Neuronal stem cell (in vitro differentiated cells): ENCODE measurements at regions not wholly inside any gene's neighbourhood (a gene's known extent, or its start where the extent isn't known, plus 50 kb on each side); places are given as distances from the start of the nearest gene placed in this dataset.
A peak's percentile ranks its signal among the peaks of the same experiment; 100 is the strongest.

Experiments used
- DNase-seq: peaks from one replicate; pipeline ENCODE4 v3.0.0-alpha.2; 2013; ENCODE audit warnings: low spot score
- H2AFZ ChIP-seq: one replicate; pipeline ENCODE4 v1.6.1; 2013; ENCODE audit warnings: mild to moderate bottlenecking, low read length, inconsistent platforms
- H2AK5ac ChIP-seq: 2 replicates; pipeline ENCODE4 v1.6.1; 2013; ENCODE audit warnings: low read depth, mild to moderate bottlenecking, inconsistent platforms, low read length, moderate library complexity, mixed read lengths
- H2BK120ac ChIP-seq: 2 replicates; pipeline ENCODE4 v1.6.1; 2013; ENCODE audit warnings: low read depth, mild to moderate bottlenecking, inconsistent platforms, low read length, moderate library complexity, mixed read lengths
- H2BK12ac ChIP-seq: one replicate; pipeline ENCODE4 v1.6.1; 2013; ENCODE audit warnings: low read length, inconsistent platforms
- H2BK15ac ChIP-seq: 2 replicates; pipeline ENCODE4 v1.6.1; 2013; ENCODE audit warnings: mild to moderate bottlenecking, low read length, inconsistent platforms, mixed read lengths
- H2BK5ac ChIP-seq: one replicate; pipeline ENCODE4 v1.6.1; 2013; ENCODE audit warnings: inconsistent platforms, mild to moderate bottlenecking, low read length, moderate library complexity
- H3K14ac ChIP-seq: one replicate; pipeline ENCODE4 v1.6.1; 2013; ENCODE audit warnings: low read length, inconsistent platforms
- H3K18ac ChIP-seq: 2 replicates; pipeline ENCODE4 v1.6.1; 2013; ENCODE audit warnings: low read length, inconsistent platforms
- H3K23ac ChIP-seq: 2 replicates; pipeline ENCODE4 v1.6.1; 2013; ENCODE audit warnings: low read depth, mild to moderate bottlenecking, mixed read lengths, low read length, inconsistent platforms; ENCODE audit not compliant: poor library complexity
- H3K27ac ChIP-seq: replicated peaks from 3 replicates; pipeline ENCODE4 v1.5.1; 2013; ENCODE audit warnings: low read length, inconsistent platforms
- H3K27me3 ChIP-seq, 3 experiments: 2 replicates each; pipeline ENCODE4 v1.6.1; 2013; ENCODE audit warnings: low read length in 3 of 3, mild to moderate bottlenecking in 2 of 3, inconsistent platforms in 1 of 3, low read depth in 1 of 3, mixed read lengths in 1 of 3, moderate library complexity in 1 of 3; ENCODE audit not compliant: control insufficient read depth in 3 of 3, insufficient read depth in 3 of 3
- H3K36me3 ChIP-seq, 2 donors: replicated peaks in 1 of 2; 2 replicates each; pipeline ENCODE4 v1.6.1; 2013; ENCODE audit warnings: low read length in 2 of 2; ENCODE audit not compliant: control insufficient read depth in 2 of 2, insufficient read depth in 2 of 2
- H3K4ac ChIP-seq: 2 replicates; pipeline ENCODE4 v1.6.1; 2013; ENCODE audit warnings: inconsistent platforms, mild to moderate bottlenecking, low read length, moderate library complexity
- H3K4me1 ChIP-seq, 2 donors: 1 replicate in 1 of 2; 2 replicates in 1 of 2; pipeline ENCODE4 v1.6.1; 2013; ENCODE audit warnings: low read length in 2 of 2, low read depth in 1 of 2; ENCODE audit not compliant: control insufficient read depth in 2 of 2, insufficient read depth in 1 of 2
- H3K4me2 ChIP-seq: one replicate; pipeline ENCODE4 v1.6.1; 2013; ENCODE audit warnings: mild to moderate bottlenecking, low read length, inconsistent platforms; ENCODE audit not compliant: insufficient read depth, poor library complexity, severe bottlenecking
- H3K4me3 ChIP-seq, 2 donors: 2 replicates each; pipeline ENCODE4 v1.5.1; 2013; ENCODE audit warnings: low read length in 2 of 2, mild to moderate bottlenecking in 2 of 2, inconsistent platforms in 1 of 2, moderate library complexity in 1 of 2
- H3K79me1 ChIP-seq: one replicate; pipeline ENCODE4 v1.6.1; 2013; ENCODE audit warnings: low read depth, mild to moderate bottlenecking, inconsistent platforms, low read length, moderate library complexity
- H3K9ac ChIP-seq: one replicate; pipeline ENCODE4 v1.6.1; 2013; ENCODE audit warnings: mild to moderate bottlenecking, low read depth, low read length, inconsistent platforms; ENCODE audit not compliant: poor library complexity
- H3K9me3 ChIP-seq, 2 donors: replicated peaks in 1 of 2; 2 replicates each; pipeline versions ENCODE3 to v1.6.1; 2013; ENCODE audit warnings: low read length in 2 of 2, mild to moderate bottlenecking in 2 of 2, inconsistent platforms in 1 of 2, low read depth in 1 of 2, mixed read lengths in 1 of 2, moderate library complexity in 1 of 2; ENCODE audit not compliant: control insufficient read depth in 2 of 2, insufficient read depth in 1 of 2
- H4K8ac ChIP-seq: one replicate; pipeline ENCODE4 v1.6.1; 2013; ENCODE audit warnings: low read depth, mild to moderate bottlenecking, inconsistent platforms, low read length, moderate library complexity
- H4K91ac ChIP-seq: one replicate; pipeline ENCODE4 v1.6.1; 2013; ENCODE audit warnings: low read length, low read depth, mild to moderate bottlenecking, inconsistent platforms; ENCODE audit not compliant: poor library complexity
- WGBS, 2 donors: extraction: QIAGEN DNeasy Blood & Tissue Kit; methylation state at CpG; one replicate each; pipeline ENCODE4 v1.1.7; 2013; ENCODE audit warnings: missing lambda C conversion rate in 2 of 2, mixed read lengths in 1 of 2; ENCODE audit not compliant: insufficient read length in 2 of 2, insufficient replicate concordance in 1 of 2; ENCODE audit errors: extremely low coverage in 2 of 2; 5-methylcytosine and 5-hydroxymethylcytosine counted together

- Histone ChIP-seq H4K91ac (peak overlapping the region; percentile 23), H3K14ac (no peak overlapping the region), H2BK12ac (no peak overlapping the region), H3K23ac (no peak overlapping the region), H2AFZ (no peak overlapping the region), H3K36me3 (no peaks in the 10 kb centered on the region), H3K27me3 (no peaks in the 10 kb centered on the region), H3K9me3 (peaks cover 0 to 6% of the 10 kb centered on the region in 2 donors), H2BK5ac (no peak overlapping the region), H3K4me1 (peaks cover 1 to 11% of the 10 kb centered on the region in 2 donors), H3K4ac (no peak overlapping the region), H2BK15ac (no peak overlapping the region), H3K4me3 (no peak overlapping the region), H2BK120ac (no peak overlapping the region), H3K27ac (no peak overlapping the region), H3K18ac (no peak overlapping the region), H4K8ac (no peak overlapping the region), H3K9ac (no peak overlapping the region), H3K79me1 (no peaks in the 10 kb centered on the region), H2AK5ac (no peak overlapping the region), H3K4me2 (no peak overlapping the region)
- DNase-seq, result no peak
- no CpG with 5 or more reads among the region's 5 CpGs for WGBS, 2 donors
These were observed 522.3 kb downstream of the EIPR1 start for GRCh38 chr2:2855297-2855696.

GRCh38 chr2:2853346-2853745 lies 522.3 kb upstream of the MYT1L start:
- Histone ChIP-seq H4K91ac (no peak overlapping the region), H3K27me3 (no peaks in the 10 kb centered on the region), H3K18ac (no peak overlapping the region), H3K14ac (no peak overlapping the region), H3K23ac (no peak overlapping the region), H3K4me2 (no peak overlapping the region), H2BK120ac (no peak overlapping the region), H2BK5ac (no peak overlapping the region), H2BK15ac (no peak overlapping the region), H3K9me3 (no peaks in the 10 kb centered on the region), H3K79me1 (no peaks in the 10 kb centered on the region), H3K36me3 (no peaks in the 10 kb centered on the region), H3K27ac (no peak overlapping the region), H3K4me1 (peaks cover 15 to 25% of the 10 kb centered on the region in 2 donors), H2BK12ac (no peak overlapping the region), H4K8ac (no peak overlapping the region), H3K9ac (no peak overlapping the region), H2AFZ (no peak overlapping the region), H3K4ac (no peak overlapping the region), H2AK5ac (no peak overlapping the region), H3K4me3 (peak overlapping the region in 1 of 2 donors; percentile 46)
- no peak for DNase-seq
- whole genome bisulfite sequencing, 2 donors, result no CpG with 5 or more reads among the region's 2 CpGs

GRCh38 chr2:2851806-2852777 lies 521.0 kb upstream of the MYT1L start:
- Histone ChIP-seq H3K36me3 (no peaks in the 10 kb centered on the region), H3K9me3 (no peaks in the 10 kb centered on the region), H2BK15ac (no peak overlapping the region), H2BK12ac (no peak overlapping the region), H3K4me3 (no peak overlapping the region), H3K18ac (no peak overlapping the region), H3K27me3 (no peaks in the 10 kb centered on the region), H3K4me1 (peaks cover 17 to 32% of the 10 kb centered on the region in 2 donors), H3K4me2 (no peak overlapping the region), H4K8ac (no peak overlapping the region), H3K27ac (no peak overlapping the region), H2AFZ (peak overlapping the region; percentile 19), H3K23ac (no peak overlapping the region), H3K4ac (no peak overlapping the region), H2BK120ac (no peak overlapping the region), H2AK5ac (no peak overlapping the region), H4K91ac (peak overlapping the region; percentile 28), H3K14ac (no peak overlapping the region), H3K79me1 (no peaks in the 10 kb centered on the region), H3K9ac (no peak overlapping the region), H2BK5ac (no peak overlapping the region)
- no peak for DNase-seq
- WGBS, 2 donors, result 100% methylated on average over 2 of the region's 24 CpGs; no CpG with 5 or more reads in 1 of the 2 donors

GRCh38 chr2:2851316-2851715 lies 520.2 kb upstream of the MYT1L start:
- H3K14ac ChIP-seq, result no peak overlapping the region
- no peak overlapping the region for H3K4me3 ChIP-seq
- H3K27me3 ChIP-seq, result no peaks in the 10 kb centered on the region
- no peak overlapping the region for H3K23ac ChIP-seq
- no peaks in the 10 kb centered on the region for H3K9me3 ChIP-seq
- H4K8ac ChIP-seq, result no peak overlapping the region
- no peak overlapping the region for H2BK15ac ChIP-seq
- H3K36me3 ChIP-seq, result no peaks in the 10 kb centered on the region
- no peak overlapping the region for H3K4me2 ChIP-seq
- H4K91ac ChIP-seq, result no peak overlapping the region
- H2AK5ac ChIP-seq, result no peak overlapping the region
- H2BK120ac ChIP-seq, result no peak overlapping the region
- H3K4ac ChIP-seq, result no peak overlapping the region
- WGBS, 2 donors, result no CpG with 5 or more reads among the region's 9 CpGs
- H3K18ac ChIP-seq, result peak overlapping the region; percentile 20
- H3K9ac ChIP-seq, result peak overlapping the region; percentile 44
- H3K27ac ChIP-seq, result no peak overlapping the region
- no peaks in the 10 kb centered on the region for H3K79me1 ChIP-seq
- peak overlapping the region; percentile 19 for H2AFZ ChIP-seq
- H2BK5ac ChIP-seq, result peak overlapping the region; percentile 21
- no peak for DNase-seq
- H2BK12ac ChIP-seq, result peak overlapping the region; percentile 0
- peaks cover 17 to 32% of the 10 kb centered on the region in 2 donors for H3K4me1 ChIP-seq
